Colonic mucosa (tissue), 4 donors: ENCODE measurements at regions not wholly inside any gene's neighbourhood (a gene's known extent, or its start where the extent isn't known, plus 50 kb on each side); places are given as distances from the start of the nearest gene placed in this dataset.

Experiments
- DNase-seq: peaks from one replicate; pipeline ENCODE4 v3.0.0-alpha.2; 2020
- H3K27ac ChIP-seq: fragments of 200-600 bp; one replicate; pipeline ENCODE4 v1.8.0; 2021
- H3K27me3 ChIP-seq: fragments of 200-600 bp; one replicate; pipeline ENCODE4 v1.8.0; 2021
- H3K36me3 ChIP-seq: fragments of 200-600 bp; one replicate; pipeline ENCODE4 v1.8.0; 2021
- H3K4me1 ChIP-seq: fragments of 200-600 bp; one replicate; pipeline ENCODE4 v1.8.0; 2021; ENCODE audit warnings: mild to moderate bottlenecking
- H3K4me3 ChIP-seq: fragments of 200-600 bp; one replicate; pipeline ENCODE4 v1.8.0; 2021
- H3K9ac ChIP-seq, 2 donors: one replicate each; pipeline ENCODE4 v1.7.0; 2013; ENCODE audit warnings: control low read depth in 2 of 2, low read depth in 2 of 2, low read length in 2 of 2
- H3K9me3 ChIP-seq: fragments of 200-600 bp; one replicate; pipeline ENCODE4 v1.8.0; 2021
- CTCF ChIP-seq: fragments of 200-600 bp; IDR thresholded peaks from one replicate; pipeline ENCODE4 v1.8.0; 2022; ENCODE audit warnings: antibody characterized with exemption, mild to moderate bottlenecking
- intact Hi-C: fragments of 100-400 bp; cut with DNase I; formaldehyde crosslinking; loops from one replicate; pipeline ENCODE4 v1.14.1; 2022
- donor health status: healthy.
- donor health status: DM: no; HTN: no; CAD: no.
- donor health status: DM: no; HTN: no; CAD: no.

GRCh38 chr13:34513526-34513925 lies 428.5 kb upstream of the NBEA start:
- Histone ChIP-seq H3K27ac (no peak overlapping the region), H3K36me3 (no peaks in the 10 kb centered on the region), H3K27me3 (no peaks in the 10 kb centered on the region), H3K9me3 (no peaks in the 10 kb centered on the region), H3K4me1 (no peaks in the 10 kb centered on the region), H3K9ac (no peak overlapping the region), H3K4me3 (no peak overlapping the region)
- DNase-seq: no peak
- intact Hi-C loops: no loop called here
- TF ChIP-seq CTCF: no peak

GRCh38 chr13:34515201-34515600 lies 426.9 kb upstream of the NBEA start:
- H3K9me3 ChIP-seq: no peaks in the 10 kb centered on the region
- intact Hi-C loops: no loop called here
- H3K27me3 ChIP-seq: no peaks in the 10 kb centered on the region
- no peak overlapping the region for H3K27ac ChIP-seq
- H3K36me3 ChIP-seq: no peaks in the 10 kb centered on the region
- H3K9ac ChIP-seq: no peak overlapping the region
- H3K4me1 ChIP-seq: no peaks in the 10 kb centered on the region
- no peak overlapping the region for H3K4me3 ChIP-seq
- no peak for TF ChIP-seq CTCF
- no peak for DNase-seq

GRCh38 chr13:34521171-34521570 lies 420.9 kb upstream of the NBEA start:
- no peak overlapping the region for H3K27ac ChIP-seq
- H3K36me3 ChIP-seq: no peaks in the 10 kb centered on the region
- TF ChIP-seq CTCF: no peak
- no peak for DNase-seq
- no peaks in the 10 kb centered on the region for H3K4me1 ChIP-seq
- intact Hi-C loops: no loop called here
- no peak overlapping the region for H3K9ac ChIP-seq
- no peaks in the 10 kb centered on the region for H3K27me3 ChIP-seq
- H3K4me3 ChIP-seq: no peak overlapping the region
- H3K9me3 ChIP-seq: no peaks in the 10 kb centered on the region

GRCh38 chr13:34522808-34523207 lies 419.3 kb upstream of the NBEA start:
- Histone ChIP-seq H3K4me3 (no peak overlapping the region), H3K36me3 (no peaks in the 10 kb centered on the region), H3K27me3 (no peaks in the 10 kb centered on the region), H3K4me1 (no peaks in the 10 kb centered on the region), H3K9me3 (no peaks in the 10 kb centered on the region), H3K27ac (no peak overlapping the region), H3K9ac (no peak overlapping the region)
- DNase-seq: no peak
- intact Hi-C loops: no loop called here
- TF ChIP-seq CTCF: no peak

- H3K4me3 ChIP-seq: no peak overlapping the region
- TF ChIP-seq CTCF: no peak
- no peak for DNase-seq
- no peak overlapping the region for H3K27ac ChIP-seq
- no peaks in the 10 kb centered on the region for H3K4me1 ChIP-seq
- no peaks in the 10 kb centered on the region for H3K36me3 ChIP-seq
- H3K27me3 ChIP-seq: no peaks in the 10 kb centered on the region
- H3K9ac ChIP-seq: no peak overlapping the region
- no peaks in the 10 kb centered on the region for H3K9me3 ChIP-seq
- intact Hi-C loops: no loop called here
Measured at GRCh38 chr13:34523406-34523805, 418.7 kb upstream of the NBEA start.

GRCh38 chr13:34533941-34534340 lies 408.1 kb upstream of the NBEA start:
- DNase-seq: no peak
- no peak for TF ChIP-seq CTCF
- Histone ChIP-seq H3K36me3 (no peaks in the 10 kb centered on the region), H3K4me1 (no peaks in the 10 kb centered on the region), H3K4me3 (no peak overlapping the region), H3K27ac (no peak overlapping the region), H3K9ac (no peak overlapping the region), H3K27me3 (no peaks in the 10 kb centered on the region), H3K9me3 (no peaks in the 10 kb centered on the region)
- intact Hi-C loops: no loop called here
